Skin of body (tissue), 1 donor: ENCODE measurements at regions not wholly inside any gene's neighbourhood (a gene's known extent, or its start where the extent isn't known, plus 50 kb on each side); places are given as distances from the start of the nearest gene placed in this dataset.
A peak's percentile ranks its signal among the peaks of the same experiment; 100 is the strongest.

ENCODE experiments used
- DNase-seq: peaks from one replicate; lab custom pipeline; 2025; lab: John Stamatoyannopoulos, UW

GRCh38 chr12:127178463-127178862 is 1088.5 kb upstream of the TMEM132C start:
- no peak for DNase-seq

GRCh38 chr12:127179176-127179575 is 1087.8 kb upstream of the TMEM132C start:
- DNase-seq: peak; percentile 26

DNA sequence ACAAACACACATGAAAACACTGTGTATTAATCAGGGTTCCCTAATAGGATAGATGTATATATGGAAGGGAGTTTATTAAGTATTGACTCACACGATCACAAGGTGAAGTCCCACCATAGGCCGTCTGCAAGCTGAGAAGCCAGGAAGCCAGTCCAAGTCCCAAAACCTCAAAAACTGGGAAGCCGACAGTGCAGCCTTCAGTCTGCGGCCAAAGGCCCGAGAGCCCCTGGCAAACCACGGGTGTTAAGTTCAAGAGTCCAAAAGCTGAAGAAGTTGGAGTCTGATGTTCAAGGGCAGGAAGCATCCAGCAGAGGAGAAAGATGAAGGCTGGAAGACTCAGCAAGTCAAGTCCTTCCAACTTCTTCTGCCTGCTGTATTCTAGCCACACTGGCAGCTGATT is 1085.0 kb upstream of the TMEM132C start:
- DNase-seq: no peak

DNA sequence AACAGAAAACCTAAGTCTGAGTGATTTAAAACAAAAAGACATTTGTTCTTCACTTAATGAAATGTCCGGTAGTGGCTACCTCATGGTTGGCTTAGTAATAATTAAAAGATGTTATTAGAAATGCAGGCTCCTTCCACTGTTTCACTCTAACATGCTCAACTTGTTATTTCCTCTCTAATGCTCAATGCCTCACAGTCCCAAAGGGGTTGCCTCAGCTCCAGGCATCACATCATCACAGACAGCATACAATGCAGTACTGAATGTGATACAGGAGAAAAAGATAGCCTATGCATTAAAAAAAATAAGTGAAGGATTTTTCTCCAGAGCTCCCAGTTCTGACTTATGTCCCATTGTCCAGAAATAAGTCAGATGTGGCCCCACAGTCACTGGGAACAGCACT is 1077.0 kb upstream of the TMEM132C start:
- no peak for DNase-seq

- DNase-seq: no peak
Observed at GRCh38 chr12:127191129-127191528, 1075.8 kb upstream of the TMEM132C start.

DNA sequence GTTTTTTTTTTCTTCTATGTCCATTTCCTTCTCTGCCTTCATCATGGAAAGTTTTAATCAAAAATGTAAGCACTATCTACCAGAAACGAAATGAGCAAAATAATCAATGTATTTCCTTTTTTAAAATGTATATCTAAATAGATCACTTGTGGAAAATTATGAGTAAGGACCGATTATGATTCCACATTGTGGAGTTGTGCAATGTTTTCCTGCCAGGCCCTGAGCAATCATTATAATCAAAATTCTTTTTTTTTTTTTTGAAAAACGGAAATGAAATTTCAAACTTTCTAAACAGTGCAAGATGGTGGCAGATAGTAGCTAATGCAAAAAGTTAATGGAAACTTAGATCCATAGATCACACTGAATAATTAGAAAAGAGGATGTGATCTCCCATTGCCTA is 1074.6 kb upstream of the TMEM132C start:
- no peak for DNase-seq

DNA sequence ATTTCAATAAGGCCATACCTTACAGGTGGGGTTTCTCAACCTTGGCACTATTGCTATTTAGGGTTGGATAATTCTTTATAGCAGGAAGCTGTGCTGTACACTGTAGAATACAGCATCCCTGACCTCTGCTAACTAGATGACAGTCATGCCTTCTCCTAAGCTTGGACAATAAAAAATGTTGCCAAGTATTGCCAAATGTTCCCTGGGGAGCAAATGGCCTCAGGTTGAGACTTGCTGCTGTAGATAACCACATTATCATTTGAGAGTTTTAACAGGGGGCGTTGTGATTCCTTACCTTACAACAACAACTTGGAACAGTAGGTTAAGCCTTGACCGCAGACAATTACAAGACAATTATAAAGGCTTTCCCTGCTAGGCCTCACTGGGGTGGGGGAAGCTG is 1073.6 kb upstream of the TMEM132C start:
- no peak for DNase-seq

GRCh38 chr12:127194176-127194575 is 1072.8 kb upstream of the TMEM132C start:
- DNase-seq: no peak

- no peak for DNase-seq
Observed at GRCh38 chr12:127205781-127206555, 1061.0 kb upstream of the TMEM132C start.

- DNase-seq: no peak
Observed at GRCh38 chr12:127209318-127209717, 1057.7 kb upstream of the TMEM132C start.

GRCh38 chr12:127214186-127214585 is 1052.8 kb upstream of the TMEM132C start:
- no peak for DNase-seq

- no peak for DNase-seq
Observed at GRCh38 chr12:127223011-127223410, 1044.0 kb upstream of the TMEM132C start.

GRCh38 chr12:127223731-127224130 is 1043.2 kb upstream of the TMEM132C start:
- DNase-seq: no peak

GRCh38 chr12:127230843-127231260 is 1036.1 kb upstream of the TMEM132C start:
- no peak for DNase-seq

DNA sequence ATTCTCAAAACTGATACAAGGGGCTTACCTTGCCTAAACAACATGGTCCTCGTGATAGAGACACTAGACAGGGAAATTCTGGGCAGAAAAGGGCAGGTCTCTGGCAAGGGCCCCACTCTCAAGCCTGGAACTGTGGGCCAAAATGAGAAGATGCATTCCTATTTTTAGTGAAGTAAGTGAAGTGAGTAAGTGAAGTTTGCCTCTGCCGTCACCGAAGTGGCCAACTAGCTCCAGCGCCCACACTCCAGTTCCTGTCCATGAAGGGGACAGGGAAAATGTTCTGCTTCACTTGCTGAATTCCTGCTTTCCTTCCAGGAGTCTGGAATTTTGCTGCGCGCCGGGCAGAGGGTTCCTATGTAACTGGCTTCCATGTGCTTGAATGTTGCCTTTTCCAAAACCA is 1035.6 kb upstream of the TMEM132C start:
- no peak for DNase-seq

- DNase-seq: no peak
Observed at GRCh38 chr12:127233016-127233415, 1034.0 kb upstream of the TMEM132C start.

- no peak for DNase-seq
Observed at GRCh38 chr12:127235761-127236160, 1031.2 kb upstream of the TMEM132C start.

- DNase-seq: no peak
Observed at GRCh38 chr12:127236491-127236890, 1030.5 kb upstream of the TMEM132C start.

- no peak for DNase-seq
Observed at GRCh38 chr12:127237151-127237550, 1029.8 kb upstream of the TMEM132C start.

DNA sequence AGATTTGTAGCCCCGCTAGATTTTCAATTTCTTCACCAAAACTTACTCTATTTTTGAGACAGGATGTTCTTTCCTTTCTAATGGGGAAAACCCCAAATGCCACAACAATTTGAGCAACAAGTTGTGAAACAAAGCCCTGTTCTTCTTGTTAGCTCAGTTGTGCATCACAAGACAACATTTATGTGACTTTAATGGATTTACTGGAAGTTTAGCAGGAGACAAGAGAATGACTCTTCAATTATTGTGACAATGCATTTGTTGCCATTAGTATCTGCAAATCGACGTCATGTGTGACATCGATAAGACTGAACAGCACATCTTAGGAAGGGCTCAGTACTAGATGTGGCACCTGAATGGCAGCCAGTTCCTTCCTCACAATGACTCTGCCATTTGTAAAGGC is 1028.9 kb upstream of the TMEM132C start:
- no peak for DNase-seq

- no peak for DNase-seq
Observed at GRCh38 chr12:127239781-127240180, 1027.2 kb upstream of the TMEM132C start.

- no peak for DNase-seq
Observed at GRCh38 chr12:127240249-127240929, 1026.6 kb upstream of the TMEM132C start.
